Lower leg skin (tissue), 4 donors: ENCODE measurements at regions not wholly inside any gene's neighbourhood (a gene's known extent, or its start where the extent isn't known, plus 50 kb on each side); places are given as distances from the start of the nearest gene placed in this dataset.

Source experiments
- DNase-seq, 2 donors: peaks; one replicate each; pipeline ENCODE4 v3.0.0-alpha.2; 2019; ENCODE audit warnings: low spot score in 2 of 2
- H3K4me3 ChIP-seq: fragments of 200-600 bp; sonication (generic); 2 replicates; pipeline ENCODE4 v1.5.1; 2017; ENCODE audit warnings: mild to moderate bottlenecking, low read depth; ENCODE audit not compliant: poor library complexity, severe bottlenecking
- POLR2A ChIP-seq, 2 donors: fragments of 450-650 bp; IDR thresholded peaks; one replicate each; pipeline ENCODE4 v1.6.1; 2016 to 2017; ENCODE audit warnings: antibody characterized with exemption in 2 of 2, mild to moderate bottlenecking in 1 of 2, moderate library complexity in 1 of 2
- WGBS, 2 donors: methylation state at CpG; one replicate each; pipeline ENCODE4 v1.1.5; 2018; 5-methylcytosine and 5-hydroxymethylcytosine counted together
- intact Hi-C: fragments of 100-400 bp; cut with DNase I; formaldehyde crosslinking; loops from one replicate; pipeline ENCODE4 v1.15.0; 2023; ENCODE audit warnings: low total_unique reads
- TF ChIP-seq, protein P1 (sequence below), 3 donors: fragments of 450-650 bp; IDR thresholded peaks; one replicate each; pipeline ENCODE4 v1.5.1; 2016; ENCODE audit warnings: antibody characterized with exemption in 3 of 3, mild to moderate bottlenecking in 3 of 3, moderate library complexity in 2 of 3

GRCh38 chr1:82485591-82486369 lies 685.0 kb downstream of the ADGRL2 start:
- H3K4me3 ChIP-seq, result no peak overlapping the region
- 49 to 56% methylated on average over 4 of the region's 4 CpGs for WGBS, 2 donors
- intact Hi-C loops, result no loop called here
- no peak for TF ChIP-seq POLR2A (IDR thresholded peaks at IDR 0.05)
- TF ChIP-seq, protein P1, sequence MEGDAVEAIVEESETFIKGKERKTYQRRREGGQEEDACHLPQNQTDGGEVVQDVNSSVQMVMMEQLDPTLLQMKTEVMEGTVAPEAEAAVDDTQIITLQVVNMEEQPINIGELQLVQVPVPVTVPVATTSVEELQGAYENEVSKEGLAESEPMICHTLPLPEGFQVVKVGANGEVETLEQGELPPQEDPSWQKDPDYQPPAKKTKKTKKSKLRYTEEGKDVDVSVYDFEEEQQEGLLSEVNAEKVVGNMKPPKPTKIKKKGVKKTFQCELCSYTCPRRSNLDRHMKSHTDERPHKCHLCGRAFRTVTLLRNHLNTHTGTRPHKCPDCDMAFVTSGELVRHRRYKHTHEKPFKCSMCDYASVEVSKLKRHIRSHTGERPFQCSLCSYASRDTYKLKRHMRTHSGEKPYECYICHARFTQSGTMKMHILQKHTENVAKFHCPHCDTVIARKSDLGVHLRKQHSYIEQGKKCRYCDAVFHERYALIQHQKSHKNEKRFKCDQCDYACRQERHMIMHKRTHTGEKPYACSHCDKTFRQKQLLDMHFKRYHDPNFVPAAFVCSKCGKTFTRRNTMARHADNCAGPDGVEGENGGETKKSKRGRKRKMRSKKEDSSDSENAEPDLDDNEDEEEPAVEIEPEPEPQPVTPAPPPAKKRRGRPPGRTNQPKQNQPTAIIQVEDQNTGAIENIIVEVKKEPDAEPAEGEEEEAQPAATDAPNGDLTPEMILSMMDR (IDR thresholded peaks at IDR 0.05), result no peak
- DNase-seq, result peak in 1 of 2 donors; percentile 47

GRCh38 chr1:82483146-82483545 lies 682.4 kb downstream of the ADGRL2 start:
- 94 to 96% methylated on average over 5 of the region's 5 CpGs for WGBS, 2 donors
- no peak for DNase-seq
- intact Hi-C loops, result no loop called here
- no peak overlapping the region for H3K4me3 ChIP-seq
- TF ChIP-seq POLR2A (IDR thresholded peaks at IDR 0.05), result no peak
- TF ChIP-seq, protein P1 (IDR thresholded peaks at IDR 0.05), result no peak

DNA sequence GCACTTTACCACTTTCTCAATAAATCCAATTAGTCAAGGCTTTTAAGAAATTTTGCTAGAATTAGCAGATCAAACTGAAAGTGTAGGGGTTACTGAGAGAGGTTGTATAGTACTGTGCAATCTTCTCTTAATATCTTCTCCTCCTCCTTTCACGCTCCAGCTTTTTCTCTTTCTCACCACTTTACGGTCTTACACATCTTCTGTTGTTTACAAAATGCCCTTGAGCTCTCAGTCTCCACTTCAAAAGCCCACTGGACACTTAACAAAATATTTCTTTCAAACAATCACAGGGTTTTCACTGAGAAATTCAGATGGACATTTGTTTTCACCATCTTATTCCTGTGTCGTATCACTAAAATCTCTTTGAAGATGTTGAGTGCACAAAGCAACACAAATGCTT lies 678.2 kb downstream of the ADGRL2 start:
- DNase-seq, result no peak
- 88 to 95% methylated on average over 3 of the region's 3 CpGs for WGBS, 2 donors
- intact Hi-C loops, result no loop called here
- TF ChIP-seq, protein P1 (IDR thresholded peaks at IDR 0.05), result no peak
- TF ChIP-seq POLR2A (IDR thresholded peaks at IDR 0.05), result no peak
- no peak overlapping the region for H3K4me3 ChIP-seq

- TF ChIP-seq POLR2A (IDR thresholded peaks at IDR 0.05), result no peak
- TF ChIP-seq, protein P1 (IDR thresholded peaks at IDR 0.05), result no peak
- H3K4me3 ChIP-seq, result no peak overlapping the region
- intact Hi-C loops, result no loop called here
- 92 to 94% methylated on average over 2 of the region's 2 CpGs for WGBS, 2 donors
- DNase-seq, result no peak
Measured at GRCh38 chr1:82472489-82473131, 671.9 kb downstream of the ADGRL2 start.

- H3K4me3 ChIP-seq, result no peak overlapping the region
- intact Hi-C loops, result no loop called here
- WGBS, 2 donors, result 75 to 85% methylated on average over 1 of the region's 1 CpG
- no peak for DNase-seq
- TF ChIP-seq, protein P1 (IDR thresholded peaks at IDR 0.05), result no peak
- TF ChIP-seq POLR2A (IDR thresholded peaks at IDR 0.05), result no peak
Measured at GRCh38 chr1:82466891-82467290, 666.2 kb downstream of the ADGRL2 start.
